Activated CD4-positive, alpha-beta T cell treated with anti-CD3 and anti-CD28 coated beads, Interleukin-2, amount 10 ng/mL, durations not matched to agents 24 days and 14 days (primary cell): ENCODE measurements at regions not wholly inside any gene's neighbourhood (a gene's known extent, or its start where the extent isn't known, plus 50 kb on each side); places are given as distances from the start of the nearest gene placed in this dataset.

ENCODE experiments used
- DNase-seq: peaks from one replicate; pipeline ENCODE4 v3.0.0; 2022
- H3K27ac Mint-ChIP-seq: one replicate; pipeline ENCODE4 v1.8.0; 2022; ENCODE audit warnings: mild to moderate bottlenecking, mixed read lengths
- H3K27me3 Mint-ChIP-seq: one replicate; pipeline ENCODE4 v1.8.0; 2022; ENCODE audit warnings: mixed read lengths
- H3K36me3 Mint-ChIP-seq: one replicate; pipeline ENCODE4 v1.8.0; 2022; ENCODE audit warnings: low read depth, mild to moderate bottlenecking, mixed read lengths
- H3K4me1 Mint-ChIP-seq: one replicate; pipeline ENCODE4 v1.8.0; 2021; ENCODE audit warnings: mixed read lengths
- H3K4me3 Mint-ChIP-seq: one replicate; pipeline ENCODE4 v1.8.0; 2022; ENCODE audit warnings: mild to moderate bottlenecking, moderate library complexity, mixed read lengths
- H3K9me3 Mint-ChIP-seq: one replicate; pipeline ENCODE4 v1.8.0; 2021; ENCODE audit warnings: mixed read lengths
- intact Hi-C: fragments of 100-400 bp; cut with micrococcal nuclease; formaldehyde crosslinking; loops from one replicate; pipeline ENCODE4 v1.15.1; 2023

- intact Hi-C loops = no loop called here
- no peak for DNase-seq
- Mint-ChIP-seq H3K9me3 (no peaks in the 10 kb centered on the region), H3K27ac (no peak overlapping the region), H3K36me3 (no peaks in the 10 kb centered on the region), H3K27me3 (no peaks in the 10 kb centered on the region), H3K4me3 (no peak overlapping the region), H3K4me1 (no peaks in the 10 kb centered on the region)
Measured at GRCh38 chr7:60706-61105, 131.7 kb upstream of the FAM20C start.

- Mint-ChIP-seq H3K9me3 (no peaks in the 10 kb centered on the region), H3K36me3 (no peaks in the 10 kb centered on the region), H3K4me3 (no peak overlapping the region), H3K27me3 (no peaks in the 10 kb centered on the region), H3K4me1 (no peaks in the 10 kb centered on the region), H3K27ac (no peak overlapping the region)
- no peak for DNase-seq
- intact Hi-C loops = no loop called here
Measured at GRCh38 chr7:61111-61510, 131.3 kb upstream of the FAM20C start.

DNA sequence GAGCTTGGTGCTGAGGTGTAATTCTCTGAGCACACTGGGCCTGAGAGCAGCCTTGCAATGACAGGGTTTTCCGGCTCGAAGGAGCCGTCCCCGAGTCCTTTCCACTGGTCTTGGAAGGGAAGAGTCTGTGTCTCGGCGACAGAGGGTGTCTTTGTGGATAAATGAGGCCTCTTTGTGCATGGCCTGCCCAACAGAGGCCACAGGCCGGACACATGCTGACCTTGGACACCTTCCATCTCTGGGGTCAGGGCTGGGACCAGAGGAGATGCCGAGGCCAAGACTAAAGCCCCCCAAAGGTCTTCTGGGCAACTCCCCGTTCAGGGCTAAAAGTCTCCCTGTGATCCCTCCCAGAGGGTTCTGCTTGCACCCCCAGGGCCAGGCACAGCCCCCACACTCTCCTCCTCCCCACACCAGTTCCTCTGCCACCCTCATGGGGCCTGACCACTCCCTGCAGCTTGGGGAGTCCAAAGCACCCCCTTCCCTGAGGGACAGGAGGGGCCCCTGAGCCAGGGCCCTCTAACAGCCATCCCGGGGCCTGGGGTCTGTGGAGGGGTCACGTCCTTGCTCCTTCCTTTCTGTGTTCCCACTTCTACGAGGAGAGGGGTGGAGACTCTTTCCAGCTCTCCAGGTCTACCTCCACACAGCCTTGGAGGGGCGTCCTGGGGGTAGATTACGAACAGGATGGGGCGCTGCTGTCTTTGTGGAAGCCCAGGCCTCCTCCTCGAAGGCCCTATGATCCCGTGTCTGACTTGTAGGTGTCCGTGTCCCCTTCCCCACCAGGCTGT lies 130.6 kb upstream of the FAM20C start:
- H3K9me3 Mint-ChIP-seq = no peaks in the 10 kb centered on the region
- no peaks in the 10 kb centered on the region for H3K27me3 Mint-ChIP-seq
- no peak for DNase-seq
- H3K27ac Mint-ChIP-seq = no peak overlapping the region
- no peak overlapping the region for H3K4me3 Mint-ChIP-seq
- intact Hi-C loops = no loop called here
- no peaks in the 10 kb centered on the region for H3K4me1 Mint-ChIP-seq
- H3K36me3 Mint-ChIP-seq = no peaks in the 10 kb centered on the region

DNA sequence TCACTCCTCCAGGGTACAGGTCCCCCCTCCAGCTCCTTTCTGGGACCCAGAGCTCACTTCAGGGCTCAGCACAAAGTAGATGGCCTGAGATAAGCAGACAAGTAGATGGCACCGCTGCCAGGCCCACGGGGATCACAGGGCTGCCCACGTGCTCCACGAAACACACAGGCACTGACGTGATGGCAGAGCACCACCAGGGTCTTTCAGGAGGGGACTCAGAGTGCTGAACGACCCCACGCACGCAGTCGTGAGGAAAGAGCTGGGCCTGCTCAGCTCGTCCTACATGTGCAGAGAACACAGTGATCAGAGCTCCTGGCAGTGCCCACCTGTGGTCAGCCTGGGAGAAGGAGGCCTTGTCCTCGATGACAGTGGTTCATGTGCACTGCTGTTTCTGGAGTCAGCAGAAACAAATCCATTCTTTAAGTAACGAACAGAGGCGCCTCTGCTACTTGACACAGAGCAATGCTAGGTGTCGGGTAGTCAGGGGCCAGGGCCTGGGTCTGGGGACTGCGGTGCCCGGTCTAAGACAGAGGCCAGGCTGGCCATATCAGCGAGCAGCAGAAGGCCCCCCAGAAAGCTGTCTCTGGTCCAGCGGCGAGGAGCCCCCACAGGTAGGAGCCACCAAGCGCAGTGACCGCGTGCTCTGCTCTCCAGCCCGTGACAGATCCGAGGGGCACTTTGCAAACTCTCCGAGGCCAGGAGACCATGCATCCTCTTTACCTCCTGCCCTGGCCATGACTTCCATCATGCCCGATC lies 129.8 kb upstream of the FAM20C start:
- Mint-ChIP-seq H3K36me3 (no peaks in the 10 kb centered on the region), H3K4me3 (no peak overlapping the region), H3K4me1 (no peaks in the 10 kb centered on the region), H3K27ac (no peak overlapping the region), H3K27me3 (no peaks in the 10 kb centered on the region), H3K9me3 (no peaks in the 10 kb centered on the region)
- DNase-seq = no peak
- intact Hi-C loops = no loop called here

GRCh38 chr7:63117-63480 lies 129.3 kb upstream of the FAM20C start:
- Mint-ChIP-seq H3K27me3 (no peaks in the 10 kb centered on the region), H3K4me1 (no peaks in the 10 kb centered on the region), H3K36me3 (no peaks in the 10 kb centered on the region), H3K9me3 (no peaks in the 10 kb centered on the region), H3K27ac (no peak overlapping the region), H3K4me3 (no peak overlapping the region)
- intact Hi-C loops = no loop called here
- DNase-seq = no peak

GRCh38 chr7:63521-64021 lies 128.8 kb upstream of the FAM20C start:
- no peaks in the 10 kb centered on the region for H3K36me3 Mint-ChIP-seq
- H3K27me3 Mint-ChIP-seq = no peaks in the 10 kb centered on the region
- intact Hi-C loops = no loop called here
- no peak overlapping the region for H3K27ac Mint-ChIP-seq
- H3K4me3 Mint-ChIP-seq = no peak overlapping the region
- no peak for DNase-seq
- no peaks in the 10 kb centered on the region for H3K9me3 Mint-ChIP-seq
- H3K4me1 Mint-ChIP-seq = no peaks in the 10 kb centered on the region

- no peaks in the 10 kb centered on the region for H3K27me3 Mint-ChIP-seq
- no peak overlapping the region for H3K27ac Mint-ChIP-seq
- no peaks in the 10 kb centered on the region for H3K4me1 Mint-ChIP-seq
- DNase-seq = no peak
- H3K4me3 Mint-ChIP-seq = no peak overlapping the region
- intact Hi-C loops = no loop called here
- H3K9me3 Mint-ChIP-seq = no peaks in the 10 kb centered on the region
- no peaks in the 10 kb centered on the region for H3K36me3 Mint-ChIP-seq
Measured at GRCh38 chr7:64098-64915, 128.1 kb upstream of the FAM20C start.

DNA sequence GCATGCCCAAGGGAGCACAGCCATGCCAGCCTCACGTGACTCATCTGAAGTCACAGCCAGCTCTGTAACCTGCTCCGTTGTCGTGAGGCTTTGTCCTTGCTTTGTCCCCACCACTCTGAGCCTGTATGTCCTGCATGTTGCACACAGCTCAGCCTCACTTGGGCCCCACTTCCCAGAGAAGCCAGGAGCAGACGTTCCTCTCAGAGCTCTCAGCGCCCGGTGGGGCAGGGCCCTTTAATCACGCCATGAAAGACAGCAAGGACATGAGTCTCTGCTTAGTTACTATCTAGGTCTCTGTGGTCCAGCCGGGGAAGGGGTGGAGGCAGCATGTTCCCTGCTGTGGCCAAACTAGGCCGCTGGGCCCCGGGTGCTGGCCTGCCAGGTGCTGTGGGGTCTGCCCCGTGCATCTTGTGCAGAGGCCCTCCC lies 127.4 kb upstream of the FAM20C start:
- Mint-ChIP-seq H3K4me1 (no peaks in the 10 kb centered on the region), H3K9me3 (no peaks in the 10 kb centered on the region), H3K36me3 (no peaks in the 10 kb centered on the region), H3K27me3 (no peaks in the 10 kb centered on the region), H3K4me3 (no peak overlapping the region), H3K27ac (no peak overlapping the region)
- intact Hi-C loops = no loop called here
- DNase-seq = no peak

DNA sequence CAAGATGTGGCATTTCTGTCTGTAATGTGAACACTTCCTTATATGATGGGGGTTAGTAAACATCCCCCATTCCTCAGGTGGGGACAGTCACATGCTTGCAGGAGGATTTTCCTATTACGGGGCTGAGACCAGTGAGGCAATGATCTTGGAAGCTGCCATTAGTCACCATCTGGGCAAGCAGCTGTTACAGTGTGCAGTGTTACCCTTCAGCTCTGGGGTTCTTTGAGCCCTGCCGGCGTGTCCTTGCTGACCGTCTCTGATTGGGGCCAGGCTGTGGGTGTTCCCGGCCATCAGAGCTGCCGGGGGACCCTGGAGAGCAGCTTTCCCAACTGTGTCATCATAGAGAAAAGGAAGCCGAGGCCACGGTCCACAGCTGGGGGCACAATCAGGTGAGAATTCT lies 126.8 kb upstream of the FAM20C start:
- no peaks in the 10 kb centered on the region for H3K4me1 Mint-ChIP-seq
- no peak overlapping the region for H3K4me3 Mint-ChIP-seq
- intact Hi-C loops = no loop called here
- no peaks in the 10 kb centered on the region for H3K27me3 Mint-ChIP-seq
- no peaks in the 10 kb centered on the region for H3K36me3 Mint-ChIP-seq
- no peak for DNase-seq
- H3K27ac Mint-ChIP-seq = no peak overlapping the region
- no peaks in the 10 kb centered on the region for H3K9me3 Mint-ChIP-seq

DNA sequence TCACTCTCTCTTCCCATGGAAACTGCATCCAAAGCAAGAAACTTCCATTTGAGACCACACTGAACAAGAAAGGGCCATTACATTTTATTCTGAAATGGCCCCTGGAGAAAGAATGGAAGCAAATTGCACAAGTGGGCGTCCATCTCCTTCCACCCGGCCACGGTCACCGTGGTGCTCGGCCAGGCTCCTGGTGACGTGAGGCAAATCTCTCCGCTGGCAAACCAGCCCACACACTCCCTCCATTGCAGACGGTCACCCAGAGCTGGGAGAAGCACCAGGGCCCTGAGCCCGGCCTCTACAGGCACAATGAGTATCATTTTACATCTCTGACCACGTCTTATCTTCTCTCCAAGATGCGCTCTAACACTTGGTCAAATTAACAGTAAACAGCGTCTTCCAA lies 126.1 kb upstream of the FAM20C start:
- Mint-ChIP-seq H3K4me1 (no peaks in the 10 kb centered on the region), H3K36me3 (no peaks in the 10 kb centered on the region), H3K9me3 (no peaks in the 10 kb centered on the region), H3K27me3 (no peaks in the 10 kb centered on the region), H3K27ac (no peak overlapping the region), H3K4me3 (no peak overlapping the region)
- intact Hi-C loops = no loop called here
- no peak for DNase-seq

- DNase-seq = no peak
- H3K27me3 Mint-ChIP-seq = no peaks in the 10 kb centered on the region
- H3K27ac Mint-ChIP-seq = no peak overlapping the region
- no peaks in the 10 kb centered on the region for H3K4me1 Mint-ChIP-seq
- H3K4me3 Mint-ChIP-seq = no peak overlapping the region
- H3K9me3 Mint-ChIP-seq = no peaks in the 10 kb centered on the region
- H3K36me3 Mint-ChIP-seq = no peaks in the 10 kb centered on the region
- intact Hi-C loops = no loop called here
Measured at GRCh38 chr7:66741-67140, 125.6 kb upstream of the FAM20C start.

GRCh38 chr7:67661-68395 lies 124.5 kb upstream of the FAM20C start:
- H3K4me1 Mint-ChIP-seq = no peaks in the 10 kb centered on the region

GRCh38 chr7:68629-69028 lies 123.7 kb upstream of the FAM20C start:
- Mint-ChIP-seq H3K4me1 (no peaks in the 10 kb centered on the region), H3K36me3 (no peaks in the 10 kb centered on the region), H3K27ac (no peak overlapping the region), H3K9me3 (no peaks in the 10 kb centered on the region), H3K27me3 (no peaks in the 10 kb centered on the region), H3K4me3 (no peak overlapping the region)
- DNase-seq = no peak
- intact Hi-C loops = no loop called here

More at GRCh38 chr7:67661-68395, 124.5 kb upstream of the FAM20C start:
- Mint-ChIP-seq H3K9me3 (no peaks in the 10 kb centered on the region), H3K36me3 (no peaks in the 10 kb centered on the region), H3K4me3 (no peak overlapping the region), H3K27ac (no peak overlapping the region), H3K27me3 (no peaks in the 10 kb centered on the region)
- no peak for DNase-seq
- intact Hi-C loops = no loop called here
